Hepatocyte (in vitro differentiated cells): ENCODE measurements at regions not wholly inside any gene's neighbourhood (a gene's known extent, or its start where the extent isn't known, plus 50 kb on each side); places are given as distances from the start of the nearest gene placed in this dataset.

Source experiments
- DNase-seq: peaks from one replicate; pipeline ENCODE4 v3.0.0-alpha.2; 2016; ENCODE audit warnings: low spot score
- H2AFZ ChIP-seq: fragments of 200-600 bp; sonication (generic); 2 replicates; pipeline ENCODE4 v1.6.0; 2016; ENCODE audit warnings: antibody characterized with exemption, mild to moderate bottlenecking
- H3K27ac ChIP-seq: fragments of 200-600 bp; sonication (generic); 2 replicates; pipeline ENCODE4 v1.5.1; 2016; ENCODE audit warnings: mild to moderate bottlenecking
- H3K27me3 ChIP-seq: fragments of 200-600 bp; sonication (generic); 2 replicates; pipeline ENCODE4 v1.6.1; 2016
- H3K36me3 ChIP-seq: fragments of 200-600 bp; sonication (generic); replicated peaks from 2 replicates; pipeline ENCODE4 v1.5.1; 2016; ENCODE audit warnings: low read depth; ENCODE audit not compliant: insufficient read depth
- H3K4me1 ChIP-seq: fragments of 200-600 bp; sonication (generic); 2 replicates; pipeline ENCODE4 v1.5.1; 2016; ENCODE audit warnings: mild to moderate bottlenecking, moderate library complexity; ENCODE audit not compliant: insufficient read depth
- H3K4me2 ChIP-seq: fragments of 200-600 bp; sonication (generic); 2 replicates; pipeline ENCODE4 v1.6.0; 2016
- H3K4me3 ChIP-seq: fragments of 200-600 bp; sonication (generic); 2 replicates; pipeline ENCODE4 v1.5.1; 2016; ENCODE audit warnings: mild to moderate bottlenecking
- H3K79me2 ChIP-seq: fragments of 200-600 bp; sonication (generic); 2 replicates; pipeline ENCODE4 v1.6.0; 2017; ENCODE audit warnings: mild to moderate bottlenecking
- H3K9me2 ChIP-seq: fragments of 200-600 bp; sonication (generic); replicated peaks from 2 replicates; pipeline ENCODE4 v1.6.0; 2017; ENCODE audit warnings: mild to moderate bottlenecking; ENCODE audit not compliant: insufficient read depth
- H3K9me3 ChIP-seq: fragments of 200-600 bp; sonication (generic); 2 replicates; pipeline ENCODE4 v1.5.1; 2016; ENCODE audit warnings: low read depth, mild to moderate bottlenecking
- H4K20me1 ChIP-seq: fragments of 200-600 bp; sonication (generic); 2 replicates; pipeline ENCODE4 v1.6.0; 2016; ENCODE audit warnings: mild to moderate bottlenecking; ENCODE audit not compliant: insufficient read depth, poor library complexity, severe bottlenecking
- EZH2 ChIP-seq: fragments of 200-600 bp; sonication (generic); IDR thresholded peaks from 2 replicates; pipeline ENCODE4 v1.6.1; 2016; ENCODE audit warnings: antibody characterized with exemption, mild to moderate bottlenecking, borderline replicate concordance
- EZH2phosphoT487 ChIP-seq: fragments of 200-600 bp; sonication (generic); IDR thresholded peaks from one replicate; pipeline ENCODE4 v1.6.1; 2018; ENCODE audit warnings: antibody characterized with exemption, mild to moderate bottlenecking, low read depth, moderate library complexity; ENCODE audit not compliant: unreplicated experiment, severe bottlenecking
- WGBS: methylation state at CpG from one replicate; pipeline ENCODE4 v1.1.6; 2016; ENCODE audit warnings: low lambda C conversion rate; ENCODE audit errors: missing lambda C conversion rate; 5-methylcytosine and 5-hydroxymethylcytosine counted together
- TF ChIP-seq, protein P1 (sequence below): fragments of 200-600 bp; sonication (generic); IDR thresholded peaks from 2 replicates; pipeline ENCODE4 v1.5.1; 2016; ENCODE audit warnings: antibody characterized with exemption, mild to moderate bottlenecking; ENCODE audit not compliant: poor library complexity

DNA sequence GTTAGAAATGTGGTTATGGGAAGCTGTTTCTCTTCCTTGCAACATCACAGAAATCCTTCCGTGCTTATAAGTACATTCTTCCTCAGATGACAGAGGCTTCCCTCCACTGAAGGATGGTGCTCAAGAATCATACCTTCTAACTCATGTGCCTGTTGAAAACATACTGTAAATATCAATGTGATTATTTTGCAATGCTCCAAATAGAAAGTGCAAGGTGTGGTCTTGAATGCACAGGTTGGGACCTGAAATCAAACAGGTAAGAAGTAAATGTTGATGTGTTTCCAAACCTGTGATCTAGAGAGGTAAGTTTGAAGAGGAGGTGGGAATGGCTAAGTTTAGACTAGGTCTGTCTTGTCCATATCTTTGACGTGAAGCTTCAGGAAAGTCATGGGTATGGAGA, 87.7 kb downstream of the ZNF518B start:
- WGBS = 92% methylated on average over 2 of the region's 2 CpGs
- H2AFZ ChIP-seq = no peak overlapping the region
- H3K4me3 ChIP-seq = no peak overlapping the region
- H3K9me2 ChIP-seq = no peaks in the 10 kb centered on the region
- no peaks in the 10 kb centered on the region for H3K27me3 ChIP-seq
- H3K27ac ChIP-seq = no peak overlapping the region
- no peaks in the 10 kb centered on the region for H3K4me1 ChIP-seq
- no peak for DNase-seq
- no peaks in the 10 kb centered on the region for H3K79me2 ChIP-seq
- H3K36me3 ChIP-seq = no peaks in the 10 kb centered on the region
- H3K4me2 ChIP-seq = no peak overlapping the region
- no peaks in the 10 kb centered on the region for H4K20me1 ChIP-seq
- no peak for TF ChIP-seq EZH2phosphoT487
- TF ChIP-seq, protein P1, sequence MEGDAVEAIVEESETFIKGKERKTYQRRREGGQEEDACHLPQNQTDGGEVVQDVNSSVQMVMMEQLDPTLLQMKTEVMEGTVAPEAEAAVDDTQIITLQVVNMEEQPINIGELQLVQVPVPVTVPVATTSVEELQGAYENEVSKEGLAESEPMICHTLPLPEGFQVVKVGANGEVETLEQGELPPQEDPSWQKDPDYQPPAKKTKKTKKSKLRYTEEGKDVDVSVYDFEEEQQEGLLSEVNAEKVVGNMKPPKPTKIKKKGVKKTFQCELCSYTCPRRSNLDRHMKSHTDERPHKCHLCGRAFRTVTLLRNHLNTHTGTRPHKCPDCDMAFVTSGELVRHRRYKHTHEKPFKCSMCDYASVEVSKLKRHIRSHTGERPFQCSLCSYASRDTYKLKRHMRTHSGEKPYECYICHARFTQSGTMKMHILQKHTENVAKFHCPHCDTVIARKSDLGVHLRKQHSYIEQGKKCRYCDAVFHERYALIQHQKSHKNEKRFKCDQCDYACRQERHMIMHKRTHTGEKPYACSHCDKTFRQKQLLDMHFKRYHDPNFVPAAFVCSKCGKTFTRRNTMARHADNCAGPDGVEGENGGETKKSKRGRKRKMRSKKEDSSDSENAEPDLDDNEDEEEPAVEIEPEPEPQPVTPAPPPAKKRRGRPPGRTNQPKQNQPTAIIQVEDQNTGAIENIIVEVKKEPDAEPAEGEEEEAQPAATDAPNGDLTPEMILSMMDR = no peak
- TF ChIP-seq EZH2 = no peak
- H3K9me3 ChIP-seq = no peaks in the 10 kb centered on the region

DNA sequence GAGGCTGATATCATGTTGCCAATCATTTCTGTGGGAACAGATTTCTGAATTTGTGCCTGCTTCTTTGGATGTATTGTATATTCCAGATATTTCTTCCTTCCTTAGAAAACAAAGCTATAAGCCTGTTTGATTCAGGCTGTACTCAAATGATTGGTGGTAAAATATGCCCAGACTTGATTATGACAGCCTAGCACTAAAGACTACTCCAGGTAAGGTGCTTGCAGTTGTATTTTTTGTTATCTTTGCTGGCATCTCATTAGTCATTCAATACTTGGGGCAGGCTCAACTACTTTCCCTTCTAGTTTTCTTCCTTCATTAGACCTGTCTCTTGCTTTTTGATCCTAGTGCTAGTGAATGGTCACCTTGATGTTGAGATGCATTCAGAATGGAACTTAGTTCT, 90.6 kb downstream of the ZNF518B start:
- Histone ChIP-seq H3K4me1 (no peaks in the 10 kb centered on the region), H3K9me3 (no peaks in the 10 kb centered on the region), H2AFZ (no peak overlapping the region), H4K20me1 (no peaks in the 10 kb centered on the region), H3K4me3 (no peak overlapping the region), H3K79me2 (no peaks in the 10 kb centered on the region), H3K4me2 (no peak overlapping the region), H3K36me3 (no peaks in the 10 kb centered on the region), H3K27ac (no peak overlapping the region), H3K27me3 (no peaks in the 10 kb centered on the region), H3K9me2 (no peaks in the 10 kb centered on the region)
- DNase-seq = no peak
- no peak for TF ChIP-seq EZH2
- TF ChIP-seq EZH2phosphoT487 = no peak
- TF ChIP-seq, protein P1 = no peak

DNA sequence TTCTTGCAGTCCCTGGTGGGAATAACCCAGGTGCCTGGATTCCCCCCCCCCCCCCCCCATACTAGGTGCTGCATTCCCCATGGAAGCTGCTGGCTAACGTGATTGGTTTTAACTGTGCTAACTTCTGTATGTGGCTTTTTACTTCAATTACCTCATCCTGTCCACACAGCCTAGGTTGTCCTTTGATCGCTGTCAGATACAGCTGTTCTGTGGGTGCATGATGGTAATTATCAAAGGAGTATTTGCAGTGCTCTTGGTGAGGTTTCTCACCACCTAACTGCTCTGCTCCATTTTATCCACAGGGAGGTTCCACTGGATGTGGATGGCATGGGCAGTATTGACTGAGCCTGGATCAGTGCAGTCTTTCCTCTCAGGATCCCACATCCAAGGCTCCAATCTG, 93.0 kb downstream of the ZNF518B start:
- 95% methylated on average over 2 of the region's 2 CpGs for WGBS
- Histone ChIP-seq H2AFZ (no peak overlapping the region), H3K4me1 (no peaks in the 10 kb centered on the region), H3K79me2 (no peaks in the 10 kb centered on the region), H3K27ac (no peak overlapping the region), H3K9me2 (no peaks in the 10 kb centered on the region), H3K4me3 (no peak overlapping the region), H3K27me3 (no peaks in the 10 kb centered on the region), H3K36me3 (no peaks in the 10 kb centered on the region), H3K9me3 (no peaks in the 10 kb centered on the region), H4K20me1 (no peaks in the 10 kb centered on the region), H3K4me2 (no peak overlapping the region)
- TF ChIP-seq, protein P1 = no peak
- TF ChIP-seq EZH2 (no peak), EZH2phosphoT487 (no peak)
- no peak for DNase-seq

DNA sequence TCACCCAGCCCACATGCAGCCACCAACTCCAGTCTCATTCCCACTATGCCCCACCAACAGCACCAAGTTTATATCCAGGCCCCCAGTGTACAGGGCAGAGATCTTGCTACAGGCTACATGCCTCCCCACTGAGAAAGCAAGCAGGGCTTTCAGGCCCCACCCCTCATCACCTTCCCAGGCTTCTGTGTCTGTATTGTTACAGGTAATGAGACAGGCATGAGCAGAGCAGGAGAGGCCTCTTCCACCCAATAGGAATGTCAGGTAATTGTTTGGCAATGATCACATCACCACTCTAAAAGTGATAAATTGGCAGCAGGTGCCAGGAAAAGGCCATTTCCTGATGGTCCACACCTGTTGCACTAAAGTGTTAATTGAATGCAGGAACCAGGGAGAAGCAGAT, 102.5 kb downstream of the ZNF518B start:
- H3K27me3 ChIP-seq = no peaks in the 10 kb centered on the region
- no peaks in the 10 kb centered on the region for H3K36me3 ChIP-seq
- H4K20me1 ChIP-seq = no peaks in the 10 kb centered on the region
- H3K4me3 ChIP-seq = no peak overlapping the region
- TF ChIP-seq EZH2phosphoT487 (no peak), EZH2 (no peak)
- TF ChIP-seq, protein P1 = no peak
- H3K4me2 ChIP-seq = no peak overlapping the region
- H3K27ac ChIP-seq = no peak overlapping the region
- DNase-seq = no peak
- no peaks in the 10 kb centered on the region for H3K79me2 ChIP-seq
- H2AFZ ChIP-seq = no peak overlapping the region
- no peaks in the 10 kb centered on the region for H3K9me3 ChIP-seq
- no peaks in the 10 kb centered on the region for H3K4me1 ChIP-seq
- H3K9me2 ChIP-seq = no peaks in the 10 kb centered on the region
